NAMALWA (cell line): ENCODE measurements at regions not wholly inside any gene's neighbourhood (a gene's known extent, or its start where the extent isn't known, plus 50 kb on each side); places are given as distances from the start of the nearest gene placed in this dataset.
"Not testable (repeated sequence)": the region's sequence is repeated elsewhere in the genome, so short reads cannot be mapped to it uniquely, and the experiment has no call there.

Source experiments
- DNase-seq: peaks from one replicate; pipeline ENCODE4 v3.0.0-alpha.2; 2015; ENCODE audit warnings: low spot score

- DNase-seq = peak; percentile 2
Measured at GRCh38 chrX:89350024-89350423, 571.7 kb upstream of the TGIF2LX start.

DNA sequence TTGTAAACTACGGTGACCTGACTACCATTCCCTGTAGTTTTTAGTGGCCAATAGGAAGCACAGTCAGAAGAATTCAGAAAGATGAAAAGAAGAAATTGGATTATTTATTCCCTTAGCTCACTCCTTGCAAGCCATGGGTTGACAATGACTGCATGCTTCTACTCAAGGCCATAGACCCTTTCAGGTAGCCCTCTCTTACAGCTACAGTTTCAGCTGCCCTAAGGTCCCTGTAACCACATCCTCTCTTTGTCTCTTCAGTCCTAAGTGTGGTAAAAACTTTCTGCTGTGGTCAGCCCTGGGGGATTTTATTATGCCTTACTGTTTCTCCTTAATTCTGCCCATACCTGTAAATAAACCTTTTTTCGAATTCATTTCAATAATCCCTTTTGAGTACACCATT lies 551.8 kb upstream of the TGIF2LX start:
- not testable (repeated sequence) for DNase-seq

GRCh38 chrX:89393004-89393403 lies 528.7 kb upstream of the TGIF2LX start:
- DNase-seq = peak; percentile 0

DNA sequence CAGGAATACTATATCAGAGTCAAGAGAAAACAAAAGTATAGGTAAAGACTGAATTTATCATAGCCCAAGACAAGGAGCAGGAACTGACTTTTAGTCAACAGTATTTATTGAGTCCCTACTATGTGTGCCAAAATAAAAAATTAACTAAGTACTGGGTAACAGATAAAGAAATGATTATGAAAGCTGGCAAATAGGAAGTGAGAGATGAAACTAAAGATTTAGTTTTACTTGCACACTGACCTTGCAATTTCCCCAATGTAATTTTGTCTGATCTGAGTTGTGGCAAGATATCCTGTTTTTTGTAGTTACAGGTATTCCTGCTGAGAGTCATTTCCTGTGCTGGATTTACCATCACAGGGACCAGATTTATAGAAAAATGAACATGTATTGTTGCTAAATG lies 518.9 kb upstream of the TGIF2LX start:
- not testable (repeated sequence) for DNase-seq

- not testable (repeated sequence) for DNase-seq
Measured at GRCh38 chrX:89405148-89405547, 516.6 kb upstream of the TGIF2LX start.

GRCh38 chrX:89416930-89417329 lies 504.8 kb upstream of the TGIF2LX start:
- not testable (repeated sequence) for DNase-seq

DNA sequence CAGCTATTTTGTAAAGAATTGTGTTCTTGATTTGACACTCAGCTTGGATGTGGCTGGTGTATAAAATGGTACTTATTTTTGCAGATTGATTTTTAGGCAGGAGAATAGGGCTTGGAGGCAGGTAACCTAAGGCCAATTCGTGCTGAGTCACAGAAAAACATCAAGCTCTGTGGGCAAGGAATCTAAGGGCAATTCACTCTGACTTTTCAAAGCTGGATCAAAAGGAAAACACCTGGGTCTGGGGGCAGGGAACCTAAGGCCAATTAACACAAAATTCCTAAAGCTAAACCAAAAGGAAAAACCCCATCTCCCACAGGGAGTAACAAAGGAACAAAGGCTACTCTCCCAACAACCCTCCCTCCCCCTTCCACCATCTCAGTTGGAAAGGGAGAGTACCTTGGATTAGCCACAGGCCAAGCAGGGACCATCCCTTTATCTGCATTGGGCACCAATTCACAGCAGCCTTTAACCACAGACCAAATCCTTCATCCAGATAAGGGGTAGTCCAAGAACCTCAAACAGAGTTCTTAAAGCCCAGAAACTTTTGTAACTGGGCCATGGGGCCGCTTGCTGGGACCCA lies 489.0 kb upstream of the TGIF2LX start:
- DNase-seq = not testable (repeated sequence)
